Duodenal mucosa (tissue), 2 donors: ENCODE measurements at regions not wholly inside any gene's neighbourhood (a gene's known extent, or its start where the extent isn't known, plus 50 kb on each side); places are given as distances from the start of the nearest gene placed in this dataset.
"Not testable (repeated sequence)": the region's sequence is repeated elsewhere in the genome, so short reads cannot be mapped to it uniquely, and the experiment has no call there.

ENCODE experiments used
- H3K27ac ChIP-seq: one replicate; pipeline ENCODE4 v1.7.0; 2013; ENCODE audit warnings: low read depth, low read length
- H3K27me3 ChIP-seq, 2 donors: one replicate each; pipeline ENCODE4 v1.7.0; 2013; ENCODE audit warnings: low read length in 2 of 2, control low read depth in 1 of 2; ENCODE audit not compliant: insufficient read depth in 2 of 2, control insufficient read depth in 1 of 2
- H3K36me3 ChIP-seq, 2 donors: one replicate each; pipeline ENCODE4 v1.7.0; 2013; ENCODE audit warnings: low read length in 2 of 2, control low read depth in 1 of 2; ENCODE audit not compliant: insufficient read depth in 2 of 2, control insufficient read depth in 1 of 2
- H3K4me1 ChIP-seq, 2 donors: one replicate each; pipeline ENCODE4 v1.7.0; 2013; ENCODE audit warnings: low read length in 2 of 2, control low read depth in 1 of 2; ENCODE audit not compliant: insufficient read depth in 2 of 2, control insufficient read depth in 1 of 2
- H3K4me3 ChIP-seq, 2 donors: one replicate each; pipeline ENCODE4 v1.7.0; 2013; ENCODE audit warnings: low read length in 2 of 2, low read depth in 1 of 2
- H3K9ac ChIP-seq, 2 donors: one replicate each; pipeline ENCODE4 v1.7.0; 2013; ENCODE audit warnings: low read length in 2 of 2, low read depth in 1 of 2
- H3K9me3 ChIP-seq, 2 donors: one replicate each; pipeline ENCODE4 v1.7.0; 2013; ENCODE audit warnings: low read length in 2 of 2, control low read depth in 1 of 2; ENCODE audit not compliant: control insufficient read depth in 1 of 2

DNA sequence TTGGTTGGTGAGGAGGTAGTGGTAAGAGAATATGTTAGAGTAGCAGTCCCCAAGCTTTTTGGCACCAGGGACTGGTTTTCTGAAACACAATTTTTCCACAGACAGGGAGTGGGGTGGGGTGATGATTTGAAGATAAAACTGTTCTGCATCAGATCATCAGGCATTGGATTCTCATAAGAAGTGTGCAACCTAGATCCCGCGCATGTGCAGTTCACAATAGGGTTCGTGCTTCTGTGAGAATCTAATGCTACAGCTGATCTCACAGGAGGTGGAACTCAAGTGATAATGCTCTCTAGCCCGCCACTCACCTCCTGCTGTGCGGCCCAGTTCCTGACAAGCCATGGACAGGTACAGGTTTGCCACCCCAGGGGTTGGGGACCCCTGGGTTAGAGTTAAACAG is 423.3 kb downstream of the GPAT3 start:
- Histone ChIP-seq H3K9ac (no peak overlapping the region), H3K27me3 (no peaks in the 10 kb centered on the region), H3K27ac (no peak overlapping the region), H3K4me1 (no peaks in the 10 kb centered on the region), H3K4me3 (no peak overlapping the region), H3K9me3 (no peaks in the 10 kb centered on the region), H3K36me3 (no peaks in the 10 kb centered on the region)

- Histone ChIP-seq H3K36me3 (no peaks in the 10 kb centered on the region), H3K4me1 (no peaks in the 10 kb centered on the region), H3K27me3 (no peaks in the 10 kb centered on the region), H3K9ac (no peak overlapping the region), H3K4me3 (no peak overlapping the region), H3K27ac (no peak overlapping the region), H3K9me3 (no peaks in the 10 kb centered on the region)
Observed at GRCh38 chr4:83947830-83948193, 411.9 kb downstream of the GPAT3 start.

DNA sequence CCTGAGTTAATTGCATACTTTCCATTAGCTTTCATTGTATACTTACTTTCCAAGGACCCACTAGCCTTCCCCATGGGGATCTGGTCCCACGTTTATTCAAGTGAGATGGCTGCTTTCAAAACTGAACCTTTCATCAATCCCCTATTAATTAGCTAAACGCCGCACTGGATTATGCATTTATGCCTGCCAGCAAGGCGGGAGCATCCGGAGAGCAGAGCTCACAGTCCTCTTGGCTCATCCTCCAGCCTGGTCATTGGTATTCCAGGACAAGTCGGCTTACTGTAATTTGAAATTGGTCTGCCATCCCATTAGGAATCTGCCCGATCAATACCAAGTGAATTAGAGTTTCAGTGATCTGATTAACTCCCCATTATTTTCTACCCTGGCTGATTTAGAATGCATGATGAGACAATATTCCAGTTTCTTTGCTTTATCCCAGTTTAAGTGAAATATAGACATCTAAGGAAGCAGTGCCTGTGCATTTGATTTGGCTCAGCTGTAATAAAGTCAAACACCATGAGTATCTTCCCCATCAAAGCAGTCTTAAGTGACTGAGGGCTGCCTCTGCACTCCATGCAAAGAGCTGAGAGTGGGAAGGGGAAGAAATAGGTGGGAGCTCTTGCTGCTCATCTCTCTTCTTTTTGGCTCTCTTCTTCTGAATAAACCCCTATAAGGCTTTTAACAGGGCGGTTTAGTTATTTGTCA is 411.4 kb downstream of the GPAT3 start:
- no peaks in the 10 kb centered on the region for H3K9me3 ChIP-seq
- H3K4me1 ChIP-seq: no peaks in the 10 kb centered on the region
- no peak overlapping the region for H3K4me3 ChIP-seq
- no peaks in the 10 kb centered on the region for H3K27me3 ChIP-seq
- no peak overlapping the region for H3K9ac ChIP-seq
- no peak overlapping the region for H3K27ac ChIP-seq
- H3K36me3 ChIP-seq: no peaks in the 10 kb centered on the region

- H3K36me3 ChIP-seq, H3K4me1 ChIP-seq, H3K27me3 ChIP-seq, H3K27ac ChIP-seq, H3K4me3 ChIP-seq, H3K9ac ChIP-seq, H3K9me3 ChIP-seq: not testable (repeated sequence)
Observed at GRCh38 chr4:83943691-83944090, 407.8 kb downstream of the GPAT3 start.

DNA sequence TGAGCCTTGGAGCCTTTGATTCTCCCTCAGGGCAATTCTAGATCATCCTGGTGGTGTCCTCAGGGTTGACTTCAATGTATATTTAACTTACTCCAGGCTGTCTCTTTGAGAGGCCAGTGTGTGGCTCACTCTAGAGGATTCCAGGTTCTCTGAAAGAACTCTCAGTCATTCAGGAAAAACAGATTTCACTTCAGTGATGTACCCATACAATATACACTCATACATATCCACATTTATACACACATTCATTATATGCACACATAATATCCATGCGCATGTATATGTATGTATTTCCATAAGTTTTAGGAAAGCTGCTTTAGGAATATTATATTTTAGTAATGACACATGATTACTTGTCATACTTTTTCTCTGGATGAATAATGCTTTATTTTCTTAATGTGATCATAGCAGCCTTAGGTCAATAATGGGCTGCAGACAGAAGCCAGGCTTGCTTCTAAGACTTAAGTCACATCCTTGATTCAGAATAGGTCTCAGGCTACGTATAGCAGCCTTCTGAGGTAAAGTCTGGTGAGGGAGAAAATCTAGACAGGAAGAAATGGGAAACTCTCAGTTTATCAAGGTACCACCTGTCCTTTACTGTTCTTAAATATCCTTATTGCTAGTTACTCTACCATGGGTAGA is 397.0 kb downstream of the GPAT3 start:
- H3K27me3 ChIP-seq: no peaks in the 10 kb centered on the region
- H3K27ac ChIP-seq: no peak overlapping the region
- H3K4me1 ChIP-seq: no peaks in the 10 kb centered on the region
- H3K36me3 ChIP-seq: no peaks in the 10 kb centered on the region
- H3K4me3 ChIP-seq: no peak overlapping the region
- no peaks in the 10 kb centered on the region for H3K9me3 ChIP-seq
- H3K9ac ChIP-seq: no peak overlapping the region

DNA sequence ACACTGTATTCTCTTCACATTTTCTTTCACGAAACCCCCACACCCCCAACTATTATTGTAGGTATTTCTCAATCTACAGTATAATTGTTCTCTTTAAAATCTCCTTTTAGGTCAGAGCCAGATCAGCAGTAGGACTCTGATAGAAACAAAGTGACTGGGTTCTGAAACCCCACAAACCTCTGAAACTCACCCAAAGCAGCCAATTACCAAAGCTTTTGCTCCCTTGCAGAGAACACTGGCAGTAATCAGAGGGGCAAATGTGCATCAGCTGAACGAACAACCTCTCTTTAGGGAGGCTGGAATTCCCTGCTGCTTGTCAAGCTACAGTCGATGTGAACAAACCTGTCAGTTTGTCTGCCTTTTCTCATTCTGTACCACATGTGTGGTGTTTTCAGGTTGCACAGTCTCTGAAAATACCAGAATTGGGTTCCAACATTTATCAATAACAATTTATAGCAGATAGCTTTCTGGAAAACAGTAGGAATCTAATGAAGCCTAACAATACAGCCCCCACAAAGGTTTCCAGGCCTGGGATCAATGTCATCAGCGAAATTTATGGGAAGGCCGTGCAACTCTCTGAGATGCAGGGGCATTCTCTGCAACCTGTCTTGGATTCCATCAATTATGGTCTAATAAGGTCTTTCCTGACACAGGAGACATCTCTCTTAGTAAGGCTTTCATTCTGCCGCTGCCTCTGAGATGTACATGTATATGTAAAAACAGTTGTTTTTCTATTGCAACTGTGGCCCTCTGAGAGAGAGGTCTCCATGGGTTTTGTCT is 395.9 kb downstream of the GPAT3 start:
- H3K9ac ChIP-seq: no peak overlapping the region
- H3K36me3 ChIP-seq: no peaks in the 10 kb centered on the region
- H3K4me1 ChIP-seq: no peaks in the 10 kb centered on the region
- H3K27me3 ChIP-seq: no peaks in the 10 kb centered on the region
- H3K9me3 ChIP-seq: no peaks in the 10 kb centered on the region
- no peak overlapping the region for H3K27ac ChIP-seq
- H3K4me3 ChIP-seq: no peak overlapping the region

DNA sequence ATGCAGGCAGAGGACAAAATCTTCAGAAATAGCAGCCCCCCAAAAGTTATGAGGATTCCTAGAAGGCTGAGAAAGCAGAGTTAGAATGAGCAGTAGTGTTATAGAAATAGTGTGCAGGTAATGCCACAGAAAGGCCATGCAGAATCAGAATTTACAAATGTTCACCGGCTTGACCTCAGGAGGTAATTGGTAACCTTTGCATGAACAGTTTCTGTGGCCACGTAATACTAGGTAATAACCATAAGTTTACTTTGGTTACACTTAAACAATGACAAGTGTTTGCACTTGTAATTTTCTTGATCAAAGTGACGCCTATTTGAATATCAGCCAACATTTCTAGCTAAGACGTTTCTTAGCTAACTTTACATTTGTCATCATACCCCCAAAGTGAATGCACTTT is 393.6 kb downstream of the GPAT3 start:
- Histone ChIP-seq H3K9ac (no peak overlapping the region), H3K27ac (no peak overlapping the region), H3K4me1 (no peaks in the 10 kb centered on the region), H3K4me3 (no peak overlapping the region), H3K36me3 (no peaks in the 10 kb centered on the region), H3K9me3 (no peaks in the 10 kb centered on the region), H3K27me3 (no peaks in the 10 kb centered on the region)

DNA sequence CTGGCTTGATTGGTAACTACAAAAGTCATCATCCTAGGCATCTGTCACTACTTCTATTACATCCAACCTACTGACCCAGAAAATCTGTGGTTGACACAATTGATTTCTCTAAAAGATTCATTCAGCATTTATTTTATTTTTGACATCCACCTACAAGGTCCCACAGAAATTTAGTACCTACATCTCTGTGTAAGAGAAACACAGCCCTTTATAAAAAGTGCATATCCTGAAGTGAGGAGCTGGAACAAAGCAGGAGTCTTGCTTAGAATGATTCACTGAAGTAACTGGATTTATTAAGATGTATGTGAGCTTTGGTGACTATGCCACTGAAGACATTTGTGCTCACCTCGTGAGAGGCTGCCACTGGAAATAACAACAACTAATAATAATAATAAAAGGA is 391.0 kb downstream of the GPAT3 start:
- Histone ChIP-seq H3K4me3 (no peak overlapping the region), H3K9ac (no peak overlapping the region), H3K9me3 (no peaks in the 10 kb centered on the region), H3K4me1 (no peaks in the 10 kb centered on the region), H3K36me3 (no peaks in the 10 kb centered on the region), H3K27ac (no peak overlapping the region), H3K27me3 (no peaks in the 10 kb centered on the region)

DNA sequence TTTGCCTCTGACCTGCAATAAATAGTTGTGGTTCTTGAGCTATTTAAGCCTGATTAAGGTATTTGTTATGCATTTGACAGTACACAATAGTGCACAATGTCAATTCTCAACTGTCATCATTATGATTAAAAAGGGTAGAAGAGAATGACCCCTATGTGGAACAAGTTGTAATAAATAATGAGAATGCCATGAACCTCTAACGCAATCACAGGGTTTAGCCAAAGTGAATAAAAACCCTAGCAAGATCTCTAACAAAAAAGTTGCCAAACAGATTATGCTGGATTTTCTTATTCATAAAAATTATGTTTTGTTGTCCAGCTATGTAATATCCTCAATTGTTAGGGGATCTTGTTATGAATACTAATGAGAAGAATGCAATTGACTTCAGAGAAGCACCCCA is 387.4 kb downstream of the GPAT3 start:
- Histone ChIP-seq H3K9ac (no peak overlapping the region), H3K36me3 (no peaks in the 10 kb centered on the region), H3K27ac (no peak overlapping the region), H3K4me3 (no peak overlapping the region), H3K4me1 (no peaks in the 10 kb centered on the region), H3K9me3 (no peaks in the 10 kb centered on the region), H3K27me3 (no peaks in the 10 kb centered on the region)

DNA sequence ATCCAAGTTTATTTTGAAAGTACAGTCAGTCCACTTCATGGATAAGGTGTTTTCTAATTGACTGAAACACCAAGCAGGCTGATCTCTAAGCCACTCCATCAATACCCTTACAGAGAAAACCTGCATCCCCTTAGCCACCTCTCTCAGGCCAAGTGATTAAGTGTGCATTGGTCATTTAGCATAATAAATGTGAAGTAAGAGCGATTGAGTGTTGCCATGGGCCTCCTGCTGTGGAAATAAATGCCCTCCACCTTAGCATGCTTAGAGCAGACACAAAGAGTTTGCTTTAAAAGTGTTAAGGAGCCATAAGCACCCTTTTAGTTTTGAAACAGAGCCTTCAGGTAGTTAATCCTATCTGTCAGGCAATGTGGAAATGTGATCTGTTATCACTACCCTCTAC is 386.5 kb downstream of the GPAT3 start:
- H3K36me3 ChIP-seq: no peaks in the 10 kb centered on the region
- no peaks in the 10 kb centered on the region for H3K4me1 ChIP-seq
- H3K9ac ChIP-seq: no peak overlapping the region
- no peak overlapping the region for H3K4me3 ChIP-seq
- H3K9me3 ChIP-seq: no peaks in the 10 kb centered on the region
- H3K27ac ChIP-seq: no peak overlapping the region
- no peaks in the 10 kb centered on the region for H3K27me3 ChIP-seq
